GM12864 (cell line): ENCODE measurements at regions not wholly inside any gene's neighbourhood (a gene's known extent, or its start where the extent isn't known, plus 50 kb on each side); places are given as distances from the start of the nearest gene placed in this dataset.

Experiments
- DNase-seq: peaks from one replicate; pipeline ENCODE4 v3.0.0-alpha.2; 2011; ENCODE audit warnings: low read depth
- H3K4me3 ChIP-seq: 2 replicates; pipeline ENCODE4 v1.5.1; 2011; ENCODE audit warnings: mild to moderate bottlenecking, low read depth, low read length, control low read depth
- CTCF ChIP-seq: IDR thresholded peaks from 2 replicates; pipeline ENCODE4 v1.5.1; 2011; ENCODE audit warnings: low read depth, mild to moderate bottlenecking, moderate library complexity, low read length, control low read depth, inconsistent platforms; ENCODE audit errors: missing control alignments

GRCh38 chr4:145427991-145428390 lies 53.7 kb upstream of the SMAD1 start:
- no peak overlapping the region for H3K4me3 ChIP-seq
- no peak for TF ChIP-seq CTCF
- no peak for DNase-seq

GRCh38 chr4:145427221-145427620 lies 54.4 kb upstream of the SMAD1 start:
- H3K4me3 ChIP-seq = no peak overlapping the region
- TF ChIP-seq CTCF = no peak
- no peak for DNase-seq

- DNase-seq = no peak
- no peak overlapping the region for H3K4me3 ChIP-seq
- no peak for TF ChIP-seq CTCF
Observed at GRCh38 chr4:145423017-145423708, 58.5 kb upstream of the SMAD1 start.

GRCh38 chr4:145420595-145421214 lies 60.9 kb upstream of the SMAD1 start:
- TF ChIP-seq CTCF = no peak
- DNase-seq = no peak
- no peak overlapping the region for H3K4me3 ChIP-seq

- TF ChIP-seq CTCF = no peak
- DNase-seq = no peak
- no peak overlapping the region for H3K4me3 ChIP-seq
Observed at GRCh38 chr4:145418739-145419138, 62.9 kb upstream of the SMAD1 start.

GRCh38 chr4:145417348-145418130 lies 64.1 kb upstream of the SMAD1 start:
- H3K4me3 ChIP-seq = no peak overlapping the region
- no peak for DNase-seq
- TF ChIP-seq CTCF = no peak

- no peak overlapping the region for H3K4me3 ChIP-seq
- no peak for DNase-seq
- TF ChIP-seq CTCF = no peak
Observed at GRCh38 chr4:145414841-145415240, 66.8 kb upstream of the SMAD1 start.
